Tibial artery (tissue), 4 donors: ENCODE measurements at regions not wholly inside any gene's neighbourhood (a gene's known extent, or its start where the extent isn't known, plus 50 kb on each side); places are given as distances from the start of the nearest gene placed in this dataset.

Source experiments
- DNase-seq, 2 donors: peaks; one replicate each; pipeline ENCODE4 v3.0.0-alpha.2; 2019
- H3K27ac ChIP-seq, 2 donors: fragments of 200-600 bp; sonication (generic) in 1 of 2; 1 replicate in 1 of 2; 2 replicates in 1 of 2; pipeline ENCODE4 v1.5.1; 2018 to 2019; ENCODE audit warnings: mild to moderate bottlenecking in 1 of 2
- H3K27me3 ChIP-seq, 2 donors: fragments of 200-600 bp; sonication (generic) in 1 of 2; one replicate each; pipeline versions ENCODE4 v1.5.1 to v1.6.0; 2016 to 2019
- H3K36me3 ChIP-seq, 3 donors: fragments of 200-600 bp; sonication (generic) in 2 of 3; one replicate each; pipeline ENCODE4 v1.5.1; 2016 to 2019; ENCODE audit warnings: mild to moderate bottlenecking in 2 of 3
- H3K4me1 ChIP-seq, 4 donors: fragments of 200-600 bp; sonication (generic) in 2 of 4; 1 replicate in 3 of 4; 2 replicates in 1 of 4; pipeline ENCODE4 v1.5.1; 2016 to 2019
- H3K4me3 ChIP-seq, 2 donors: fragments of 200-600 bp; sonication (generic) in 1 of 2; 1 replicate in 1 of 2; 2 replicates in 1 of 2; pipeline ENCODE4 v1.5.1; 2018 to 2019; ENCODE audit warnings: mild to moderate bottlenecking in 2 of 2
- H3K9me3 ChIP-seq, 3 donors: fragments of 200-600 bp; sonication (generic) in 1 of 3; one replicate each; pipeline ENCODE4 v1.5.1; 2016 to 2019
- CTCF ChIP-seq, 2 experiments: fragments of 200-600 bp in 1 of 2; fragments of 450-650 bp in 1 of 2; IDR thresholded peaks; one replicate each; pipeline ENCODE4 v1.5.1; 2017 to 2019; ENCODE audit warnings: antibody characterized with exemption in 2 of 2, mild to moderate bottlenecking in 1 of 2, moderate library complexity in 1 of 2
- intact Hi-C: fragments of 100-400 bp; cut with DNase I; formaldehyde crosslinking; loops from one replicate; pipeline ENCODE4 v1.15.0; 2023; ENCODE audit warnings: low total_unique reads

GRCh38 chr15:57767481-57767880, 61.0 kb downstream of the POLR2M start:
- no peak overlapping the region for H3K27ac ChIP-seq
- TF ChIP-seq CTCF (IDR thresholded peaks at IDR 0.05), result no peak
- no peak for DNase-seq
- no peaks in the 10 kb centered on the region for H3K36me3 ChIP-seq
- no peak overlapping the region for H3K4me3 ChIP-seq
- H3K9me3 ChIP-seq, result no peaks in the 10 kb centered on the region
- H3K27me3 ChIP-seq, result no peaks in the 10 kb centered on the region
- peaks cover 0 to 11% (median 4%) of the 10 kb centered on the region in 4 donors for H3K4me1 ChIP-seq
- intact Hi-C loops, result no loop called here

DNA sequence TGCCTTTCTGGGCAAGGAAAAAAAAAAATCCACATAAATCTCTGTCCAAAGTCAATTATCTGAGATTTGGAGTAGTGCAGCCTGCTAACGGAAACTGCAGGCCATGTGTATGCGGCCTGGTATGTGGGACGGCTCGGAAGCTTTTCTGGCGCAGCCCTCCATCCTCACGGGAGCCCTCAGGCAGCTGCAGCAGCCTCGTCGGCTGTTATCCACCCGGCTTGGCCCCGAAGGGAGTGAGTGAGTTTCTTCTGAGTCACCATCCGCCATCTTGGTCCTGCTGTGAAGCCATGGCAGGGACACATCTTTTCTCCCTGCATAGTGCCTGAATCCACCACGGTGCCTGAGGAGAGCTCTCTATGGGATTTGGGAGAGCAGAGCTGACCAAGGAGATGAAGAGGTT, 62.8 kb downstream of the POLR2M start:
- Histone ChIP-seq H3K36me3 (no peaks in the 10 kb centered on the region), H3K27me3 (no peaks in the 10 kb centered on the region), H3K4me1 (peaks cover 0 to 11% (median 4%) of the 10 kb centered on the region in 4 donors), H3K4me3 (no peak overlapping the region), H3K9me3 (no peaks in the 10 kb centered on the region), H3K27ac (peak overlapping the region; percentile 31 to 53)
- intact Hi-C loops, result no loop called here
- TF ChIP-seq CTCF (IDR thresholded peaks at IDR 0.05), result no peak
- DNase-seq, result peak; percentile 68 to 85

- Histone ChIP-seq H3K27me3 (no peaks in the 10 kb centered on the region), H3K4me1 (peaks cover 0 to 11% (median 4%) of the 10 kb centered on the region in 4 donors), H3K27ac (no peak overlapping the region), H3K4me3 (no peak overlapping the region), H3K9me3 (no peaks in the 10 kb centered on the region), H3K36me3 (no peaks in the 10 kb centered on the region)
- DNase-seq, result no peak
- no peak for TF ChIP-seq CTCF (IDR thresholded peaks at IDR 0.05)
- intact Hi-C loops, result no loop called here
These were observed 64.0 kb downstream of the POLR2M start for GRCh38 chr15:57770495-57770894.

DNA sequence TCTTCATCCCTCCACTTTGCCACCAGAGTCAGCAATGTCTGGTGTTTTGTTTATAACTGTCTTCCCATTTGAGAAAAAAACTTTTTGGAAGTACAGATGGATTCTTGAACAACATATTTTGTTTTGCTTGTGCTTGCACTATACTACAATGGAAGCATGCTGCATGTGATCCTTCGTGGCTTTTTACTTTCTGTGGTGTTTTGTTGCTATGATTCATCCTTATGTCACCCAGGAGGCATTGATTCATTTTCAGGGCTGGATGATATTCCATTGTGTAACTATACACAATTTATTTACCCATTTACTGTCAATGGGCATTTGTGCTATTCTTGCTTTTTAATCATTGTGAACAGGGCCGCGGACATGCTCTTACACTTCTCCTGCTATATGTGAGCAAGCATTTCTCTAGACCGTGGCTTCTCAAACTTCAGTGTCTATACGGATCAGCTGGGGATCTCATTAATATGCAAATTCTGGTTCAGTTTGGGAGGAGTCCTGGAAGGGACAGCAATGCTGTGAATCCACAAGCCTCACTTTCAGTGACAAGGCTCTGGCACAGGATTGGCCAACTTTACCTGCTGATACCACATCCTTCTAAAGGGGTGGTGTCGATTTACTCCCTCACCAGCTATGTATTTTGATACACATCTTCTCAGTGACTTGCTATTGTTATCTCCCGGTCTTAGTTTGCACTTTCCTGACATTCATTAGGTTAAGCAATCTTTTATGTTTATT, 65.9 kb downstream of the POLR2M start:
- no peaks in the 10 kb centered on the region for H3K9me3 ChIP-seq
- no peak for TF ChIP-seq CTCF (IDR thresholded peaks at IDR 0.05)
- no peaks in the 10 kb centered on the region for H3K36me3 ChIP-seq
- no peak overlapping the region for H3K4me3 ChIP-seq
- peaks cover 0 to 11% (median 4%) of the 10 kb centered on the region in 4 donors for H3K4me1 ChIP-seq
- H3K27ac ChIP-seq, result no peak overlapping the region
- DNase-seq, result no peak
- no peaks in the 10 kb centered on the region for H3K27me3 ChIP-seq
- intact Hi-C loops, result no loop called here

DNA sequence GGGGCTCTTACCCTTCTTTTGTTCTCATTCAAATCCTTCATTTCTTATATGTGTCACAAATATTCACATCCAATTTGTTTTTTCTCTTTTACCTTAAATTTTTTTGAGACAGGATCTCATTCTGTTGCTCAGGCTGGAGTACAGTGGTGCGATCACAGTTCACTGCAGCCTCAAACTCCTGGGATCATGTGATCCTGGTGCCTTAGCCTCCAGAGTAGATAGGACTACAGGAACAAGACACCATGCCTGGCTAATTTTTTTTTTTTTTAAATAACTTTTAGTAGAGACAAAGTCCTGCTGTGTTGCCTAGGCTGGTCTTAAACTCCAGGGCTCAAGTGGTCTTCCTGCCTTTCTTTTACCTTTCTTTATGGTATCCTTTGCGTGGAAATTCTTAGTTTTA, 66.5 kb downstream of the POLR2M start:
- intact Hi-C loops, result no loop called here
- Histone ChIP-seq H3K9me3 (no peaks in the 10 kb centered on the region), H3K27me3 (no peaks in the 10 kb centered on the region), H3K27ac (no peak overlapping the region), H3K36me3 (no peaks in the 10 kb centered on the region), H3K4me1 (peaks cover 0 to 11% (median 4%) of the 10 kb centered on the region in 4 donors), H3K4me3 (no peak overlapping the region)
- no peak for DNase-seq
- no peak for TF ChIP-seq CTCF (IDR thresholded peaks at IDR 0.05)
